GM21360 (cell line): ENCODE measurements at regions not wholly inside any gene's neighbourhood (a gene's known extent, or its start where the extent isn't known, plus 50 kb on each side); places are given as distances from the start of the nearest gene placed in this dataset.

Experiments used
- ATAC-seq: cut with Tn5 transposase; IDR thresholded peaks from one replicate; pipeline ENCODE4 v1.9.1; 2021; ENCODE audit warnings: mild to moderate bottlenecking, moderate library complexity; ENCODE audit not compliant: unreplicated experiment

- ATAC-seq = no peak
Measured at GRCh38 chr4:133245226-133245625, 96.1 kb downstream of the PCDH10 start.
